ENCODE measurements at regions not wholly inside any gene's neighbourhood (a gene's known extent, or its start where the extent isn't known, plus 50 kb on each side); places are given as distances from the start of the nearest gene placed in this dataset.
"Not testable (repeated sequence)": the region's sequence is repeated elsewhere in the genome, so short reads cannot be mapped to it uniquely, and the experiment has no call there.

- not testable (repeated sequence) for ATAC-seq; DNase-seq (ENCODE audit: low spot score)
Measured at GRCh38 chr15:44847555-44847954, 108.9 kb upstream of the TERB2 start.

GRCh38 chr15:44848859-44849258 lies 107.6 kb upstream of the TERB2 start:
- ATAC-seq = peak; percentile 67
- not testable (repeated sequence) for DNase-seq (ENCODE audit: low spot score)

- not testable (repeated sequence) for ATAC-seq; DNase-seq (ENCODE audit: low spot score)
Measured at GRCh38 chr15:44849701-44850403, 106.6 kb upstream of the TERB2 start.

GRCh38 chr15:44853304-44853950 lies 103.1 kb upstream of the TERB2 start:
- ATAC-seq (peak; percentile 90), DNase-seq (ENCODE audit: low spot score) (peak; percentile 88)

GRCh38 chr15:44854696-44855095 lies 101.8 kb upstream of the TERB2 start:
- peak; percentile 49 for ATAC-seq

GRCh38 chr15:44856284-44856683 lies 100.2 kb upstream of the TERB2 start:
- peak; percentile 58 for DNase-seq (ENCODE audit: low spot score)
- peak; percentile 5 for ATAC-seq

More at GRCh38 chr15:44854696-44855095, 101.8 kb upstream of the TERB2 start:
- peak; percentile 69 for DNase-seq (ENCODE audit: low spot score)

- ATAC-seq; DNase-seq (ENCODE audit: low spot score): not testable (repeated sequence)
Measured at GRCh38 chr15:44857164-44857710, 99.2 kb upstream of the TERB2 start.

- peak; percentile 83 for DNase-seq (ENCODE audit: low spot score)
- ATAC-seq = peak; percentile 62
Measured at GRCh38 chr15:44859088-44859487, 97.4 kb upstream of the TERB2 start.

GRCh38 chr15:44860168-44860567 lies 96.3 kb upstream of the TERB2 start:
- DNase-seq (ENCODE audit: low spot score) (peak; percentile 73), ATAC-seq (peak; percentile 73)

GRCh38 chr15:44861439-44861910 lies 95.0 kb upstream of the TERB2 start:
- peak; percentile 73 for ATAC-seq
- DNase-seq (ENCODE audit: low spot score) = peak; percentile 88

- no peak for ATAC-seq
- DNase-seq (ENCODE audit: low spot score) = no peak
Measured at GRCh38 chr15:44861917-44862316, 94.6 kb upstream of the TERB2 start.

- DNase-seq (ENCODE audit: low spot score); ATAC-seq: not testable (repeated sequence)
Measured at GRCh38 chr15:44862866-44863265, 93.6 kb upstream of the TERB2 start.

- not testable (repeated sequence) for ATAC-seq; DNase-seq (ENCODE audit: low spot score)
Measured at GRCh38 chr15:44868100-44868499, 88.4 kb upstream of the TERB2 start.

- not testable (repeated sequence) for ATAC-seq; DNase-seq (ENCODE audit: low spot score)
Measured at GRCh38 chr15:44870125-44870524, 86.4 kb upstream of the TERB2 start.

- DNase-seq (ENCODE audit: low spot score) (peak; percentile 52), ATAC-seq (peak; percentile 62)
Measured at GRCh38 chr15:44873103-44873502, 83.4 kb upstream of the TERB2 start.

- ATAC-seq = no peak
- no peak for DNase-seq (ENCODE audit: low spot score)
Measured at GRCh38 chr15:44879066-44879465, 77.4 kb upstream of the TERB2 start.

GRCh38 chr15:44882499-44882968 lies 74.0 kb upstream of the TERB2 start:
- ATAC-seq (no peak), DNase-seq (ENCODE audit: low spot score) (no peak)

- peak; percentile 78 for ATAC-seq
Measured at GRCh38 chr15:44883199-44883877, 73.1 kb upstream of the TERB2 start.

GRCh38 chr15:44898890-44899651 lies 57.4 kb upstream of the TERB2 start:
- not testable (repeated sequence) for DNase-seq (ENCODE audit: low spot score)
- ATAC-seq = peak; percentile 67

More at GRCh38 chr15:44883199-44883877, 73.1 kb upstream of the TERB2 start:
- no peak for DNase-seq (ENCODE audit: low spot score)

GRCh38 chr15:44899775-44900174 lies 56.7 kb upstream of the TERB2 start:
- not testable (repeated sequence) for ATAC-seq; DNase-seq (ENCODE audit: low spot score)

All from left lobe of liver (tissue), 2 donors.